ENCODE measurements at regions not wholly inside any gene's neighbourhood (a gene's known extent, or its start where the extent isn't known, plus 50 kb on each side); places are given as distances from the start of the nearest gene placed in this dataset.

GRCh38 chr9:18330401-18331309 is 143.3 kb upstream of the ADAMTSL1 start (continued):
- no peak for TF ChIP-seq ZNF639 (CRISPR knock-in tag; conservative IDR thresholded peaks at IDR 0.05)
- no peak for TF ChIP-seq ZNF10 (CRISPR knock-in tag; IDR thresholded peaks at IDR 0.05; ENCODE audit: borderline replicate concordance, low read depth)
- TF ChIP-seq HNF4A (CRISPR knock-in tag; IDR thresholded peaks at IDR 0.05) = no peak
- no peak for TF ChIP-seq EP300 (IDR thresholded peaks at IDR 0.05; ENCODE audit: low read depth in 2 of 2, low read length in 2 of 2)
- no peak for TF ChIP-seq EP300 (CRISPR knock-in tag; IDR thresholded peaks at IDR 0.05; ENCODE audit: borderline replicate concordance)
- TF ChIP-seq PRPF4 (IDR thresholded peaks at IDR 0.05; ENCODE audit: low read depth, low read length, poor library complexity, severe bottlenecking) = no peak
- TF ChIP-seq ZMYM4 (CRISPR knock-in tag; IDR thresholded peaks at IDR 0.05) = no peak
- TF ChIP-seq ZNF619 (CRISPR knock-in tag; IDR thresholded peaks at IDR 0.05) = no peak
- no peak for TF ChIP-seq KDM3A (CRISPR knock-in tag; IDR thresholded peaks at IDR 0.05; ENCODE audit: low read depth)
- no peak for TF ChIP-seq SUZ12 (IDR thresholded peaks at IDR 0.05; ENCODE audit: low read depth, low read length)
- TF ChIP-seq RORA (CRISPR knock-in tag; IDR thresholded peaks at IDR 0.05) = no peak
- no peak for TF ChIP-seq MNT (IDR thresholded peaks at IDR 0.05)

Data from HepG2 (cell line).